ENCODE measurements at regions not wholly inside any gene's neighbourhood (a gene's known extent, or its start where the extent isn't known, plus 50 kb on each side); places are given as distances from the start of the nearest gene placed in this dataset.

DNA sequence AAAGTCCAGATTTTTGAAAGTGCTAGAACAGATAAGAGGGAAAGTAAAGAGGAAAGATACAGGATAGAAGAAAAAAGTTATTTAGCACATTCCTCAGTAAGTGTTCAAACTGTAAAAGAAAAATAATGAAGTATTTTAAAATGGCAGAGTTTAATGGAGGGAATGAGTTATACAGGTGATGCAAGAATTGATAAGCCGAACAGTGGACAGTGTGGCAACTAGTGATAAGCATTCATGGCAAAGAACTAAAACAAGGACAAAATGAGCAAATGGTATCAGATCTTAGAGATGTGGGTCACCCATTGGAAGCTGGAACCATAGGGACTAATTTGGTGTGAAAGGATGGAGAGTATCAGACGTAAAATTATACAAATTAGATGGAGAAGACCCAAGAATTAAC is 622.9 kb upstream of the SGO1 start:
- TF ChIP-seq, protein P1, sequence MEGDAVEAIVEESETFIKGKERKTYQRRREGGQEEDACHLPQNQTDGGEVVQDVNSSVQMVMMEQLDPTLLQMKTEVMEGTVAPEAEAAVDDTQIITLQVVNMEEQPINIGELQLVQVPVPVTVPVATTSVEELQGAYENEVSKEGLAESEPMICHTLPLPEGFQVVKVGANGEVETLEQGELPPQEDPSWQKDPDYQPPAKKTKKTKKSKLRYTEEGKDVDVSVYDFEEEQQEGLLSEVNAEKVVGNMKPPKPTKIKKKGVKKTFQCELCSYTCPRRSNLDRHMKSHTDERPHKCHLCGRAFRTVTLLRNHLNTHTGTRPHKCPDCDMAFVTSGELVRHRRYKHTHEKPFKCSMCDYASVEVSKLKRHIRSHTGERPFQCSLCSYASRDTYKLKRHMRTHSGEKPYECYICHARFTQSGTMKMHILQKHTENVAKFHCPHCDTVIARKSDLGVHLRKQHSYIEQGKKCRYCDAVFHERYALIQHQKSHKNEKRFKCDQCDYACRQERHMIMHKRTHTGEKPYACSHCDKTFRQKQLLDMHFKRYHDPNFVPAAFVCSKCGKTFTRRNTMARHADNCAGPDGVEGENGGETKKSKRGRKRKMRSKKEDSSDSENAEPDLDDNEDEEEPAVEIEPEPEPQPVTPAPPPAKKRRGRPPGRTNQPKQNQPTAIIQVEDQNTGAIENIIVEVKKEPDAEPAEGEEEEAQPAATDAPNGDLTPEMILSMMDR (IDR thresholded peaks at IDR 0.05; ENCODE audit: low read depth, low read length) = no peak
- no peak overlapping the region for H3K27ac ChIP-seq (ENCODE audit: low read depth, low read length)
- H3K9me3 ChIP-seq (ENCODE audit: control insufficient read depth, insufficient read depth, low read length) = peaks cover 2% of the 10 kb centered on the region; the same call in 1 of the 2 replicates
- H3K27me3 ChIP-seq (ENCODE audit: control insufficient read depth, insufficient read depth, low read length) = no peaks in the 10 kb centered on the region
- DNase-seq (ENCODE audit: low read depth, low spot score) = no peak
- H3K4me3 ChIP-seq (ENCODE audit: low read depth, low read length) = no peak overlapping the region
- CTCF ChIA-PET = no interaction called here
- POLR2A ChIA-PET = no interaction called here

DNA sequence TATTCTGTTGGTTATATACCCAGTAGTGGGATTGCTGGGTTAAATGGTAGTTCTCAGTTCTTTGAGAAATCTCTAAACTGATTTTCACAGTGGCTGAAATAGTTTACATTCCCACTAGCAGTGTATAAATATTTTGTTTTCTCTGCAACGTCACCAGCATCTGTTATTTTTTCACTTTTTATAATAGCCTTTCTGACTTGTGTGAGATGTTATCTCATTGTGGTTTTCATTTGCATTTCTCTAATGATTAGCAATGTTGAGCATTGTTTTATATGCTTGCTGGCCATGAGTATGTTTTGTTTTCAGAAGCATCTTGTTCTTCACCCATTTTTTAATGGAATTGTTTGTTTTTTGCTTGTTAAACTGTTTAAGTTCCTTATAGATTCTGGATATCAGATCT is 612.7 kb upstream of the SGO1 start:
- DNase-seq (ENCODE audit: low read depth, low spot score) = no peak
- Histone ChIP-seq H3K4me3 (ENCODE audit: low read depth, low read length) (no peak overlapping the region), H3K27ac (ENCODE audit: low read depth, low read length) (no peak overlapping the region), H3K9me3 (ENCODE audit: control insufficient read depth, insufficient read depth, low read length) (no peaks in the 10 kb centered on the region), H3K27me3 (ENCODE audit: control insufficient read depth, insufficient read depth, low read length) (no peaks in the 10 kb centered on the region)
- CTCF ChIA-PET = interaction anchor here (0.6 kb wide), 1 partner anchor 1875 kb away, joined by 4 read pairs; no protein-coding TSS in a partner anchor
- TF ChIP-seq, protein P1 (IDR thresholded peaks at IDR 0.05; ENCODE audit: low read depth, low read length) = no peak
- POLR2A ChIA-PET = no interaction called here

DNA sequence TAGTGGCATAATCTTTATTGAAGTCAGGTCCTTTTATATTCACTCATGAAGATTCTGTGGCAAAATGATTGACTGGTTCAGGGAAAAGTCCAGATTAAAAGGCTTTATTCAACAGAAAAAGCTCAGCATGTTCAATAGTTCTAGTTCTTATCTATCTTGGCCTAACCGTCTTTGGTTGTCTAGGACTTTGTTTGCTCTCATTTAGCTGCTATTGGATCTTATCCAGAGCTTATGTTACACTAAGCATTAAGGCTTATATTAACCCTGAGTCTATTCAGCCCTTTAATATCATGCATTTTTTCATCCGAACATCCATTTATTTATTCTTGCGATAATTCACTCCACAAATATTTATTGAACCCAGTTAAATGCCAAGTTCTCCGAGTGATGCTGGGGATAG is 601.0 kb upstream of the SGO1 start:
- CTCF ChIA-PET = no interaction called here

DNA sequence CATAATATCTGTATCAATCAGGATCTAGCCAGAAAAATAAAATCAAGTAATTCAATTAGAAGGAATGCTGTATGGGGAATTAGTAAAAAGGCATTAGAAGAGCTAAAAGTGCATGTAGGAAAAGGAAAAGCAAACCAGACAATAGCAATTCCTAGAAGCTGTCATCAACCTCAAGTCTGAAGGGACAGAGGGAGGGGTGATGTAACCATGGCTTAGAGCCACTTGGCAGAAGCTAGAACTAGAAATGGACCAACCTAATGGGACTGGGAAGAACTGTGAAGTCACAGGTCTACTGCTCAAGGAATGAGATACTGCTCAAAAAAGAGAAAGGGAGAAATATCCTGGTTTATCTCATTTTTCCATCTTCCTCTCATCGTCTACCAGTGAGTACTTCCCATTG is 590.7 kb upstream of the SGO1 start:
- ChIA-PET POLR2A (no interaction called here), CTCF (no interaction called here)
- Histone ChIP-seq H3K27me3 (ENCODE audit: control insufficient read depth, insufficient read depth, low read length) (no peaks in the 10 kb centered on the region), H3K9me3 (ENCODE audit: control insufficient read depth, insufficient read depth, low read length) (peaks cover 9% of the 10 kb centered on the region; the same call in 1 of the 2 replicates), H3K4me3 (ENCODE audit: low read depth, low read length) (no peak overlapping the region), H3K27ac (ENCODE audit: low read depth, low read length) (no peak overlapping the region)
- no peak for DNase-seq (ENCODE audit: low read depth, low spot score)
- TF ChIP-seq, protein P1 (IDR thresholded peaks at IDR 0.05; ENCODE audit: low read depth, low read length) = no peak

More for the DNA sequence above, 601.0 kb upstream of the SGO1 start:
- Histone ChIP-seq H3K4me3 (ENCODE audit: low read depth, low read length) (no peak overlapping the region), H3K27me3 (ENCODE audit: control insufficient read depth, insufficient read depth, low read length) (no peaks in the 10 kb centered on the region), H3K27ac (ENCODE audit: low read depth, low read length) (no peak overlapping the region), H3K9me3 (ENCODE audit: control insufficient read depth, insufficient read depth, low read length) (peaks cover 4% of the 10 kb centered on the region; the same call in 1 of the 2 replicates)
- TF ChIP-seq, protein P1 (IDR thresholded peaks at IDR 0.05; ENCODE audit: low read depth, low read length) = no peak
- POLR2A ChIA-PET = no interaction called here
- DNase-seq (ENCODE audit: low read depth, low spot score) = no peak

DNA sequence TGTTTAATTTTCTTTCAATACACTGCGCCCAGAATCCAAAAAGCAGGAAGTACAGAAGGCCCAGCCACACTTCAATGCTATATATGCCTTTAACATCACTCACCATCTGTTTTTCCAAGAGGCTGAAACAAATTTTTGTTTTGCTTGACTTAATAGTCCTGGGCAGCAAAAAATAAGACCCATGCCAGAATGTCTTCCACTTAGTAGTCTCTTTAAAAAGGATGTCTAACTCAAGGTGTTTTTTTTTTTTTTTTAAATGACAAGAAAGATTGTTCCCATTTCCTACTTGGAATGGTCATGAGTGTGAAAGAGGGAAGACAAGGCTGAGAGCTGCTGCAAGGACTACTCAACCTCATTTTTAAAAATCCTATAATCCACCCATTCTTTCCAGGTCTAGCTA is 590.3 kb upstream of the SGO1 start:
- H3K27ac ChIP-seq (ENCODE audit: low read depth, low read length) = no peak overlapping the region
- ChIA-PET POLR2A (no interaction called here), CTCF (no interaction called here)
- H3K9me3 ChIP-seq (ENCODE audit: control insufficient read depth, insufficient read depth, low read length) = peaks cover 9% of the 10 kb centered on the region; the same call in 1 of the 2 replicates
- no peak overlapping the region for H3K4me3 ChIP-seq (ENCODE audit: low read depth, low read length)
- DNase-seq (ENCODE audit: low read depth, low spot score) = no peak
- TF ChIP-seq, protein P1 (IDR thresholded peaks at IDR 0.05; ENCODE audit: low read depth, low read length) = no peak
- no peaks in the 10 kb centered on the region for H3K27me3 ChIP-seq (ENCODE audit: control insufficient read depth, insufficient read depth, low read length)

All from AG04450 (cell line).